ENCODE measurements at regions not wholly inside any gene's neighbourhood (a gene's known extent, or its start where the extent isn't known, plus 50 kb on each side); places are given as distances from the start of the nearest gene placed in this dataset.

DNA sequence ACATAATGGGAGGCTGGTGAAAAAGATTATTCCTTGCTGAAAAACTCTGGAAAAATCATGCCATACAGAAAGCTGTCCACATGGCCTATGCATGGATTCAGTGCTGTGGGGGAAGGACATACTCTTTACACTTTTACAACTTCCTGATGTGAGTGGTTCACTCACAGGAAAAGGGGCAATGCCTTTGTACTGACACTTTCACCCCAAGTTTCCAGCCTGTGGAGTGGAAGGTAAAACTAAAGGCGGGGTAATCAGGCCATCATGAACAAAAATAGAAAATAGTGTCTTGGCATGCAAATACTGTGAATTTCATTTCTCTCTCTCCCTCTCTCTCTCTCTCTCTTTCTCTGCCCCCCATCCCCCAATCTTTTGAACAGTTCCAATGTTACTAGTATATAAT is 281.8 kb downstream of the ETS1 start:
- Histone ChIP-seq H3K27me3 (replicated peaks; ENCODE audit: insufficient read depth) (no peaks in the 10 kb centered on the region), H3K36me3 (no peaks in the 10 kb centered on the region), H3K4me3 (no peak overlapping the region), H3K27ac (no peak overlapping the region), H3K4me1 (replicated peaks) (no peaks in the 10 kb centered on the region), H3K9me3 (no peaks in the 10 kb centered on the region)
- WGBS: 100% methylated on average over 1 of the region's 1 CpG
- no peak for DNase-seq (ENCODE audit: low spot score)
- TF ChIP-seq CTCF (IDR thresholded peaks at IDR 0.05) (no peak), POLR2A (IDR thresholded peaks at IDR 0.05) (no peak), POLR2AphosphoS5 (IDR thresholded peaks at IDR 0.05) (no peak)
- intact Hi-C loops (cut with DNase I): no loop called here

GRCh38 chr11:128304666-128305485 is 282.5 kb downstream of the ETS1 start:
- no peaks in the 10 kb centered on the region for H3K9me3 ChIP-seq
- no peak overlapping the region for H3K4me3 ChIP-seq
- no peaks in the 10 kb centered on the region for H3K4me1 ChIP-seq (replicated peaks)
- 86% methylated on average over 8 of the region's 8 CpGs for WGBS
- TF ChIP-seq POLR2A (IDR thresholded peaks at IDR 0.05): no peak
- no peak for TF ChIP-seq POLR2AphosphoS5 (IDR thresholded peaks at IDR 0.05)
- no peak for TF ChIP-seq CTCF (IDR thresholded peaks at IDR 0.05)
- intact Hi-C loops (cut with DNase I): no loop called here
- no peak for DNase-seq (ENCODE audit: low spot score)
- H3K27me3 ChIP-seq (replicated peaks; ENCODE audit: insufficient read depth): no peaks in the 10 kb centered on the region
- no peaks in the 10 kb centered on the region for H3K36me3 ChIP-seq
- no peak overlapping the region for H3K27ac ChIP-seq

GRCh38 chr11:128304116-128304515 is 283.2 kb downstream of the ETS1 start:
- H3K9me3 ChIP-seq: no peaks in the 10 kb centered on the region
- no peak overlapping the region for H3K27ac ChIP-seq
- H3K4me3 ChIP-seq: no peak overlapping the region
- TF ChIP-seq POLR2AphosphoS5 (IDR thresholded peaks at IDR 0.05) (no peak), CTCF (IDR thresholded peaks at IDR 0.05) (no peak), POLR2A (IDR thresholded peaks at IDR 0.05) (no peak)
- H3K36me3 ChIP-seq: no peaks in the 10 kb centered on the region
- intact Hi-C loops (cut with DNase I): no loop called here
- DNase-seq (ENCODE audit: low spot score): no peak
- no peaks in the 10 kb centered on the region for H3K4me1 ChIP-seq (replicated peaks)
- H3K27me3 ChIP-seq (replicated peaks; ENCODE audit: insufficient read depth): no peaks in the 10 kb centered on the region
- 96% methylated on average over 2 of the region's 2 CpGs for WGBS

- intact Hi-C loops (cut with DNase I): no loop called here
- Histone ChIP-seq H3K9me3 (no peaks in the 10 kb centered on the region), H3K27me3 (replicated peaks; ENCODE audit: insufficient read depth) (no peaks in the 10 kb centered on the region), H3K36me3 (no peaks in the 10 kb centered on the region), H3K4me3 (no peak overlapping the region), H3K27ac (no peak overlapping the region), H3K4me1 (replicated peaks) (no peaks in the 10 kb centered on the region)
- DNase-seq (ENCODE audit: low spot score): no peak
- WGBS: 89% methylated on average over 5 of the region's 5 CpGs
- TF ChIP-seq POLR2AphosphoS5 (IDR thresholded peaks at IDR 0.05): no peak
- TF ChIP-seq POLR2A (IDR thresholded peaks at IDR 0.05): no peak
- TF ChIP-seq CTCF (IDR thresholded peaks at IDR 0.05): no peak
Measured at GRCh38 chr11:128303383-128303782, 284.0 kb downstream of the ETS1 start.

All from prostate gland (tissue), 2 donors.